RWPE2 (cell line): ENCODE measurements at regions not wholly inside any gene's neighbourhood (a gene's known extent, or its start where the extent isn't known, plus 50 kb on each side); places are given as distances from the start of the nearest gene placed in this dataset.

Experiments
- ATAC-seq: fragments of 200-7000 bp; cut with Tn5 transposase; 3 replicates; pipeline ENCODE4 v1.9.1; 2021; ENCODE audit warnings: low read depth
- DNase-seq: peaks from one replicate; pipeline ENCODE4 v3.0.0-alpha.2; 2020; ENCODE audit warnings: low spot score
- H3K27ac ChIP-seq: fragments of 450-650 bp; 2 replicates; pipeline ENCODE4 v1.5.1; 2017; ENCODE audit warnings: mild to moderate bottlenecking; ENCODE audit not compliant: poor library complexity, severe bottlenecking
- H3K27me3 ChIP-seq: fragments of 250-450 bp; sonication (Bioruptor Pico); 2 replicates; pipeline ENCODE4 v1.5.1; 2021; ENCODE audit warnings: mild to moderate bottlenecking, moderate library complexity; ENCODE audit not compliant: insufficient read depth, poor library complexity, severe bottlenecking
- H3K36me3 ChIP-seq: fragments of 250-450 bp; sonication (Bioruptor Pico); 2 replicates; pipeline ENCODE4 v1.5.1; 2020; ENCODE audit warnings: low read depth, mild to moderate bottlenecking, moderate library complexity
- H3K4me1 ChIP-seq: fragments of 250-450 bp; sonication (Bioruptor Pico); 2 replicates; pipeline ENCODE4 v1.5.1; 2021; ENCODE audit warnings: mild to moderate bottlenecking, moderate library complexity; ENCODE audit not compliant: insufficient read depth, poor library complexity, severe bottlenecking
- H3K4me3 ChIP-seq: fragments of 250-450 bp; sonication (Bioruptor Pico); 2 replicates; pipeline ENCODE4 v1.5.1; 2021; ENCODE audit warnings: mild to moderate bottlenecking, moderate library complexity; ENCODE audit not compliant: severe bottlenecking
- H3K9me3 ChIP-seq: fragments of 250-450 bp; sonication (Bioruptor Pico); 2 replicates; pipeline ENCODE4 v1.5.1; 2021; ENCODE audit warnings: mild to moderate bottlenecking, moderate library complexity; ENCODE audit not compliant: severe bottlenecking
- CTCF ChIP-seq: fragments of 450-650 bp; IDR thresholded peaks from one replicate; pipeline ENCODE4 v1.5.1; 2017; ENCODE audit warnings: mild to moderate bottlenecking, moderate library complexity; ENCODE audit not compliant: poor library complexity, severe bottlenecking

- H3K4me3 ChIP-seq: no peak overlapping the region
- no peaks in the 10 kb centered on the region for H3K4me1 ChIP-seq
- H3K27ac ChIP-seq: no peak overlapping the region
- no peaks in the 10 kb centered on the region for H3K27me3 ChIP-seq
- ATAC-seq: peak; percentile 17; the same call in 1 of the 3 replicates
- TF ChIP-seq CTCF: no peak
- no peak for DNase-seq
- no peaks in the 10 kb centered on the region for H3K36me3 ChIP-seq
- H3K9me3 ChIP-seq: no peaks in the 10 kb centered on the region
These were observed 293.4 kb upstream of the TBC1D5 start for GRCh38 chr3:18035641-18036449.

- no peak for TF ChIP-seq CTCF
- no peak for ATAC-seq
These were observed 291.2 kb upstream of the TBC1D5 start for GRCh38 chr3:18033581-18034108.

GRCh38 chr3:18030371-18030870, 288.0 kb upstream of the TBC1D5 start:
- H3K27ac ChIP-seq: no peak overlapping the region
- H3K9me3 ChIP-seq: no peaks in the 10 kb centered on the region
- no peak for TF ChIP-seq CTCF
- ATAC-seq: no peak
- H3K4me1 ChIP-seq: no peaks in the 10 kb centered on the region
- H3K36me3 ChIP-seq: no peaks in the 10 kb centered on the region
- H3K4me3 ChIP-seq: no peak overlapping the region
- H3K27me3 ChIP-seq: no peaks in the 10 kb centered on the region
- DNase-seq: no peak

More at GRCh38 chr3:18033581-18034108, 291.2 kb upstream of the TBC1D5 start:
- Histone ChIP-seq H3K27ac (no peak overlapping the region), H3K4me3 (no peak overlapping the region), H3K9me3 (no peaks in the 10 kb centered on the region), H3K36me3 (no peaks in the 10 kb centered on the region), H3K4me1 (no peaks in the 10 kb centered on the region), H3K27me3 (no peaks in the 10 kb centered on the region)
- no peak for DNase-seq

GRCh38 chr3:18027161-18027939, 284.9 kb upstream of the TBC1D5 start:
- no peaks in the 10 kb centered on the region for H3K9me3 ChIP-seq
- DNase-seq: no peak
- no peaks in the 10 kb centered on the region for H3K36me3 ChIP-seq
- no peak overlapping the region for H3K27ac ChIP-seq
- ATAC-seq: no peak
- TF ChIP-seq CTCF: no peak
- H3K4me1 ChIP-seq: no peaks in the 10 kb centered on the region
- no peaks in the 10 kb centered on the region for H3K27me3 ChIP-seq
- no peak overlapping the region for H3K4me3 ChIP-seq
